CD4-positive, alpha-beta memory T cell (primary cell): ENCODE measurements at regions not wholly inside any gene's neighbourhood (a gene's known extent, or its start where the extent isn't known, plus 50 kb on each side); places are given as distances from the start of the nearest gene placed in this dataset.

ENCODE experiments used
- CTCF ChIA-PET: fragments of 350-600 bp; sonication (Branson Sonifier 250); formaldehyde crosslinking; loops from one replicate; lab custom pipeline; 2021; ENCODE audit warnings: inconsistent platforms; ENCODE audit not compliant: partially characterized antibody; lab: Charles Lee
- POLR2A ChIA-PET: fragments of 350-600 bp; sonication (Branson Sonifier 250); formaldehyde crosslinking; loops from one replicate; lab custom pipeline; 2021; ENCODE audit not compliant: partially characterized antibody; lab: Charles Lee
- DNase-seq, 5 donors: peaks; one replicate each; pipeline versions ENCODE4 v3.0.0 to v3.0.0-alpha.2; 2020 to 2022; ENCODE audit warnings: mixed read lengths in 1 of 5
- H3K27ac ChIP-seq: one replicate; pipeline ENCODE4 v1.7.0; 2013; ENCODE audit warnings: low read depth, low read length
- H3K27me3 ChIP-seq: 2 replicates; pipeline ENCODE4 v1.7.0; 2013; ENCODE audit warnings: mild to moderate bottlenecking, low read length, moderate library complexity; ENCODE audit not compliant: insufficient read depth
- H3K36me3 ChIP-seq: 2 replicates; pipeline ENCODE4 v1.7.0; 2013; ENCODE audit warnings: mild to moderate bottlenecking, low read length, moderate library complexity; ENCODE audit not compliant: insufficient read depth
- H3K4me1 ChIP-seq: 2 replicates; pipeline ENCODE4 v1.7.0; 2013; ENCODE audit warnings: mild to moderate bottlenecking, low read length, moderate library complexity; ENCODE audit not compliant: insufficient read depth
- H3K4me3 ChIP-seq, 2 donors: one replicate each; pipeline ENCODE4 v1.7.0; 2013; ENCODE audit warnings: low read length in 2 of 2, mild to moderate bottlenecking in 1 of 2
- H3K9me3 ChIP-seq, 2 donors: one replicate each; pipeline ENCODE4 v1.7.0; 2013; ENCODE audit warnings: low read length in 2 of 2, control low read depth in 1 of 2; ENCODE audit not compliant: control insufficient read depth in 1 of 2
- H3K27ac Mint-ChIP-seq, 7 donors: one replicate each; pipeline ENCODE4 v1.8.0; 2020 to 2021; ENCODE audit warnings: mixed read lengths in 7 of 7, mild to moderate bottlenecking in 6 of 7, inconsistent platforms in 3 of 7, moderate library complexity in 3 of 7
- H3K27me3 Mint-ChIP-seq, 2 donors: one replicate each; pipeline ENCODE4 v1.8.0; 2020 to 2021; ENCODE audit warnings: mixed read lengths in 2 of 2
- H3K36me3 Mint-ChIP-seq, 2 donors: one replicate each; pipeline ENCODE4 v1.8.0; 2020 to 2021; ENCODE audit warnings: mixed read lengths in 2 of 2, inconsistent platforms in 1 of 2, mild to moderate bottlenecking in 1 of 2
- H3K4me1 Mint-ChIP-seq, 4 donors: one replicate each; pipeline ENCODE4 v1.8.0; 2020 to 2021; ENCODE audit warnings: mixed read lengths in 4 of 4, mild to moderate bottlenecking in 1 of 4
- H3K4me3 Mint-ChIP-seq, 8 donors: one replicate each; pipeline ENCODE4 v1.8.0; 2020 to 2021; ENCODE audit warnings: mixed read lengths in 8 of 8, mild to moderate bottlenecking in 7 of 8, moderate library complexity in 6 of 8, inconsistent platforms in 3 of 8
- H3K9me3 Mint-ChIP-seq, 8 donors: one replicate each; pipeline ENCODE4 v1.8.0; 2020 to 2021; ENCODE audit warnings: mixed read lengths in 8 of 8, mild to moderate bottlenecking in 5 of 8, inconsistent platforms in 3 of 8, moderate library complexity in 1 of 8
- intact Hi-C: fragments of 100-400 bp; cut with micrococcal nuclease; formaldehyde crosslinking; loops from one replicate; pipeline ENCODE4 v1.15.1; 2023

- POLR2A ChIA-PET: no interaction called here
- Mint-ChIP-seq H3K4me1 (peaks cover 0 to 4% (median 0%) of the 10 kb centered on the region in 4 donors), H3K27me3 (peaks cover 2 to 3% of the 10 kb centered on the region in 2 donors), H3K4me3 (no peak overlapping the region), H3K36me3 (no peaks in the 10 kb centered on the region), H3K27ac (peak overlapping the region in 1 of 7 donors; percentile 60), H3K9me3 (peaks cover 0 to 2% (median 0%) of the 10 kb centered on the region in 8 donors)
- H3K4me3 ChIP-seq: no peak overlapping the region
- H3K27ac ChIP-seq: no peak overlapping the region
- H3K27me3 ChIP-seq: no peaks in the 10 kb centered on the region
- no peaks in the 10 kb centered on the region for H3K9me3 ChIP-seq
- intact Hi-C loops: no loop called here
- no peaks in the 10 kb centered on the region for H3K4me1 ChIP-seq
- H3K36me3 ChIP-seq: no peaks in the 10 kb centered on the region
- no peak for DNase-seq
- CTCF ChIA-PET: no interaction called here
These were observed 83.7 kb upstream of the ADRA2C start for GRCh38 chr4:3682236-3683076.

GRCh38 chr4:3681191-3681590 is 85.0 kb upstream of the ADRA2C start:
- H3K27ac Mint-ChIP-seq: no peak overlapping the region
- no peak overlapping the region for H3K4me3 Mint-ChIP-seq
- ChIA-PET CTCF (no interaction called here), POLR2A (no interaction called here)
- Histone ChIP-seq H3K9me3 (no peaks in the 10 kb centered on the region), H3K27me3 (no peaks in the 10 kb centered on the region), H3K36me3 (no peaks in the 10 kb centered on the region), H3K4me3 (no peak overlapping the region), H3K4me1 (no peaks in the 10 kb centered on the region), H3K27ac (no peak overlapping the region)
- H3K4me1 Mint-ChIP-seq: peaks cover 0 to 4% (median 0%) of the 10 kb centered on the region in 4 donors
- DNase-seq: no peak
- no peaks in the 10 kb centered on the region for H3K36me3 Mint-ChIP-seq
- H3K27me3 Mint-ChIP-seq: peaks cover 2 to 3% of the 10 kb centered on the region in 2 donors
- H3K9me3 Mint-ChIP-seq: peaks cover 0 to 2% (median 0%) of the 10 kb centered on the region in 8 donors
- intact Hi-C loops: no loop called here

GRCh38 chr4:3680656-3681055 is 85.5 kb upstream of the ADRA2C start:
- Mint-ChIP-seq H3K27me3 (peaks cover 3% of the 10 kb centered on the region in 2 donors), H3K4me1 (peaks cover 0 to 4% (median 0%) of the 10 kb centered on the region in 4 donors), H3K9me3 (peaks cover 0 to 2% (median 0%) of the 10 kb centered on the region in 8 donors), H3K36me3 (no peaks in the 10 kb centered on the region), H3K4me3 (no peak overlapping the region), H3K27ac (no peak overlapping the region)
- ChIA-PET POLR2A (no interaction called here), CTCF (no interaction called here)
- no peak for DNase-seq
- Histone ChIP-seq H3K27ac (no peak overlapping the region), H3K27me3 (no peaks in the 10 kb centered on the region), H3K4me3 (no peak overlapping the region), H3K4me1 (no peaks in the 10 kb centered on the region), H3K36me3 (no peaks in the 10 kb centered on the region), H3K9me3 (no peaks in the 10 kb centered on the region)
- intact Hi-C loops: no loop called here

- H3K4me1 Mint-ChIP-seq: peaks cover 0 to 4% (median 0%) of the 10 kb centered on the region in 4 donors
- H3K27ac ChIP-seq: no peak overlapping the region
- no peaks in the 10 kb centered on the region for H3K27me3 ChIP-seq
- ChIA-PET POLR2A (no interaction called here), CTCF (no interaction called here)
- DNase-seq: no peak
- no peak overlapping the region for H3K4me3 Mint-ChIP-seq
- H3K36me3 ChIP-seq: no peaks in the 10 kb centered on the region
- no peaks in the 10 kb centered on the region for H3K4me1 ChIP-seq
- peaks cover 3 to 6% of the 10 kb centered on the region in 2 donors for H3K27me3 Mint-ChIP-seq
- no peak overlapping the region for H3K4me3 ChIP-seq
- peaks cover 0 to 2% (median 0%) of the 10 kb centered on the region in 8 donors for H3K9me3 Mint-ChIP-seq
- H3K36me3 Mint-ChIP-seq: no peaks in the 10 kb centered on the region
- no peaks in the 10 kb centered on the region for H3K9me3 ChIP-seq
- H3K27ac Mint-ChIP-seq: no peak overlapping the region
- intact Hi-C loops: no loop called here
These were observed 86.3 kb upstream of the ADRA2C start for GRCh38 chr4:3679851-3680311.

GRCh38 chr4:3679071-3679825 is 86.9 kb upstream of the ADRA2C start:
- Histone ChIP-seq H3K9me3 (no peaks in the 10 kb centered on the region), H3K4me3 (no peak overlapping the region), H3K36me3 (no peaks in the 10 kb centered on the region), H3K4me1 (no peaks in the 10 kb centered on the region), H3K27ac (no peak overlapping the region), H3K27me3 (no peaks in the 10 kb centered on the region)
- Mint-ChIP-seq H3K27ac (no peak overlapping the region), H3K4me3 (no peak overlapping the region), H3K4me1 (peaks cover 0 to 4% (median 0%) of the 10 kb centered on the region in 4 donors), H3K9me3 (peaks cover 0 to 2% (median 0%) of the 10 kb centered on the region in 8 donors), H3K27me3 (peaks cover 3 to 6% of the 10 kb centered on the region in 2 donors), H3K36me3 (no peaks in the 10 kb centered on the region)
- intact Hi-C loops: no loop called here
- DNase-seq: no peak
- CTCF ChIA-PET: no interaction called here
- POLR2A ChIA-PET: no interaction called here

- H3K36me3 ChIP-seq: no peaks in the 10 kb centered on the region
- no peaks in the 10 kb centered on the region for H3K4me1 ChIP-seq
- ChIA-PET CTCF (no interaction called here), POLR2A (no interaction called here)
- no peak overlapping the region for H3K4me3 ChIP-seq
- H3K9me3 ChIP-seq: no peaks in the 10 kb centered on the region
- intact Hi-C loops: no loop called here
- Mint-ChIP-seq H3K27me3 (peaks cover 6% of the 10 kb centered on the region in 2 donors), H3K27ac (no peak overlapping the region), H3K36me3 (no peaks in the 10 kb centered on the region), H3K4me3 (no peak overlapping the region), H3K9me3 (peaks cover 0 to 7% (median 0%) of the 10 kb centered on the region in 8 donors), H3K4me1 (peaks cover 0 to 4% (median 0%) of the 10 kb centered on the region in 4 donors)
- no peaks in the 10 kb centered on the region for H3K27me3 ChIP-seq
- DNase-seq: no peak
- H3K27ac ChIP-seq: no peak overlapping the region
These were observed 88.5 kb upstream of the ADRA2C start for GRCh38 chr4:3677748-3678070.

GRCh38 chr4:3676907-3677747 is 89.1 kb upstream of the ADRA2C start:
- Mint-ChIP-seq H3K27me3 (peaks cover 6% of the 10 kb centered on the region in 2 donors), H3K36me3 (no peaks in the 10 kb centered on the region), H3K27ac (no peak overlapping the region), H3K9me3 (peaks cover 0 to 7% (median 0%) of the 10 kb centered on the region in 8 donors), H3K4me1 (peaks cover 0 to 4% (median 0%) of the 10 kb centered on the region in 4 donors), H3K4me3 (no peak overlapping the region)
- H3K4me1 ChIP-seq: no peaks in the 10 kb centered on the region
- intact Hi-C loops: no loop called here
- ChIA-PET CTCF (no interaction called here), POLR2A (no interaction called here)
- no peaks in the 10 kb centered on the region for H3K9me3 ChIP-seq
- no peak overlapping the region for H3K27ac ChIP-seq
- H3K36me3 ChIP-seq: no peaks in the 10 kb centered on the region
- no peaks in the 10 kb centered on the region for H3K27me3 ChIP-seq
- DNase-seq: no peak
- no peak overlapping the region for H3K4me3 ChIP-seq
